SU-DHL-6 (cell line): ENCODE measurements at regions not wholly inside any gene's neighbourhood (a gene's known extent, or its start where the extent isn't known, plus 50 kb on each side); places are given as distances from the start of the nearest gene placed in this dataset.

Experiments
- CTCF ChIP-seq: fragments of 200-600 bp; sonication (generic); IDR thresholded peaks from one replicate; pipeline ENCODE4 v1.5.1; 2017; ENCODE audit warnings: antibody characterized with exemption, mild to moderate bottlenecking, low read length, moderate library complexity; ENCODE audit not compliant: insufficient read depth, poor library complexity, severe bottlenecking
- EZH2phosphoT487 ChIP-seq: fragments of 200-600 bp; sonication (generic), shearing (Covaris generic); conservative IDR thresholded peaks from 2 replicates; pipeline ENCODE4 v1.6.1; 2018; ENCODE audit warnings: mild to moderate bottlenecking, antibody characterized with exemption, low read length, moderate library complexity, mixed read lengths

GRCh38 chr2:47249157-47249900 is 73.0 kb upstream of the CALM2 start:
- TF ChIP-seq CTCF (no peak), EZH2phosphoT487 (no peak)
